ENCODE measurements at regions not wholly inside any gene's neighbourhood (a gene's known extent, or its start where the extent isn't known, plus 50 kb on each side); places are given as distances from the start of the nearest gene placed in this dataset.

GRCh38 chr11:105268404-105269062 lies 129.0 kb upstream of the CARD18 start:
- H3K27ac ChIP-seq (ENCODE audit: low read depth, low read length) = no peak overlapping the region
- Mint-ChIP-seq H3K9me3 (no peaks in the 10 kb centered on the region), H3K36me3 (no peaks in the 10 kb centered on the region), H3K4me1 (no peaks in the 10 kb centered on the region), H3K4me3 (no peak overlapping the region), H3K27ac (peak overlapping the region in 1 of 8 donors; percentile 14), H3K27me3 (peaks cover 0 to 9% of the 10 kb centered on the region in 2 donors)
- H3K4me3 ChIP-seq (ENCODE audit: low read length) = no peak overlapping the region
- no peaks in the 10 kb centered on the region for H3K4me1 ChIP-seq (ENCODE audit: insufficient read depth, low read length)
- no peaks in the 10 kb centered on the region for H3K27me3 ChIP-seq (ENCODE audit: insufficient read depth, low read length, poor library complexity, severe bottlenecking)
- DNase-seq = no peak
- H3K9me3 ChIP-seq (ENCODE audit: low read length) = no peaks in the 10 kb centered on the region
- POLR2A ChIA-PET = no interaction called here
- no peaks in the 10 kb centered on the region for H3K36me3 ChIP-seq (ENCODE audit: insufficient read depth, low read length)
- CTCF ChIA-PET = no interaction called here

- peaks cover 2 to 12% of the 10 kb centered on the region in 2 donors for H3K27me3 Mint-ChIP-seq
- H3K27ac Mint-ChIP-seq = no peak overlapping the region
- Histone ChIP-seq H3K27ac (ENCODE audit: low read depth, low read length) (no peak overlapping the region), H3K36me3 (ENCODE audit: insufficient read depth, low read length) (no peaks in the 10 kb centered on the region), H3K4me1 (ENCODE audit: insufficient read depth, low read length) (no peaks in the 10 kb centered on the region), H3K4me3 (ENCODE audit: low read length) (no peak overlapping the region), H3K27me3 (ENCODE audit: insufficient read depth, low read length, poor library complexity, severe bottlenecking) (no peaks in the 10 kb centered on the region), H3K9me3 (ENCODE audit: low read length) (no peaks in the 10 kb centered on the region)
- H3K36me3 Mint-ChIP-seq = no peaks in the 10 kb centered on the region
- no peaks in the 10 kb centered on the region for H3K4me1 Mint-ChIP-seq
- no peak for DNase-seq
- CTCF ChIA-PET = no interaction called here
- H3K4me3 Mint-ChIP-seq = no peak overlapping the region
- H3K9me3 Mint-ChIP-seq = no peaks in the 10 kb centered on the region
- POLR2A ChIA-PET = no interaction called here
Observed at GRCh38 chr11:105265845-105266244, 126.3 kb upstream of the CARD18 start.

- no peak for DNase-seq
- no peak overlapping the region for H3K27ac Mint-ChIP-seq
- H3K9me3 Mint-ChIP-seq = no peaks in the 10 kb centered on the region
- Histone ChIP-seq H3K27ac (ENCODE audit: low read depth, low read length) (no peak overlapping the region), H3K36me3 (ENCODE audit: insufficient read depth, low read length) (no peaks in the 10 kb centered on the region), H3K9me3 (ENCODE audit: low read length) (no peaks in the 10 kb centered on the region), H3K27me3 (ENCODE audit: insufficient read depth, low read length, poor library complexity, severe bottlenecking) (no peaks in the 10 kb centered on the region), H3K4me3 (ENCODE audit: low read length) (no peak overlapping the region), H3K4me1 (ENCODE audit: insufficient read depth, low read length) (no peaks in the 10 kb centered on the region)
- CTCF ChIA-PET = no interaction called here
- POLR2A ChIA-PET = no interaction called here
- H3K27me3 Mint-ChIP-seq = peaks cover 2 to 15% of the 10 kb centered on the region in 2 donors
- no peak overlapping the region for H3K4me3 Mint-ChIP-seq
- no peaks in the 10 kb centered on the region for H3K36me3 Mint-ChIP-seq
- H3K4me1 Mint-ChIP-seq = no peaks in the 10 kb centered on the region
Observed at GRCh38 chr11:105260976-105261375, 121.4 kb upstream of the CARD18 start.

GRCh38 chr11:105245781-105246315 lies 106.3 kb upstream of the CARD18 start:
- no peaks in the 10 kb centered on the region for H3K4me1 Mint-ChIP-seq
- ChIA-PET POLR2A (no interaction called here), CTCF (no interaction called here)
- H3K9me3 Mint-ChIP-seq = no peaks in the 10 kb centered on the region
- no peak overlapping the region for H3K27ac ChIP-seq (ENCODE audit: low read depth, low read length)
- H3K36me3 ChIP-seq (ENCODE audit: insufficient read depth, low read length) = no peaks in the 10 kb centered on the region
- H3K4me1 ChIP-seq (ENCODE audit: insufficient read depth, low read length) = no peaks in the 10 kb centered on the region
- H3K36me3 Mint-ChIP-seq = no peaks in the 10 kb centered on the region
- no peak overlapping the region for H3K4me3 Mint-ChIP-seq
- no peaks in the 10 kb centered on the region for H3K9me3 ChIP-seq (ENCODE audit: low read length)
- no peak for DNase-seq
- no peaks in the 10 kb centered on the region for H3K27me3 ChIP-seq (ENCODE audit: insufficient read depth, low read length, poor library complexity, severe bottlenecking)
- no peak overlapping the region for H3K27ac Mint-ChIP-seq
- H3K4me3 ChIP-seq (ENCODE audit: low read length) = no peak overlapping the region
- H3K27me3 Mint-ChIP-seq = peaks cover 1 to 2% of the 10 kb centered on the region in 2 donors

GRCh38 chr11:105244160-105244825 lies 104.7 kb upstream of the CARD18 start:
- Histone ChIP-seq H3K4me3 (ENCODE audit: low read length) (no peak overlapping the region), H3K4me1 (ENCODE audit: insufficient read depth, low read length) (no peaks in the 10 kb centered on the region), H3K27ac (ENCODE audit: low read depth, low read length) (no peak overlapping the region), H3K9me3 (ENCODE audit: low read length) (no peaks in the 10 kb centered on the region), H3K36me3 (ENCODE audit: insufficient read depth, low read length) (no peaks in the 10 kb centered on the region), H3K27me3 (ENCODE audit: insufficient read depth, low read length, poor library complexity, severe bottlenecking) (no peaks in the 10 kb centered on the region)
- H3K27ac Mint-ChIP-seq = no peak overlapping the region
- no peak overlapping the region for H3K4me3 Mint-ChIP-seq
- ChIA-PET POLR2A (no interaction called here), CTCF (no interaction called here)
- H3K27me3 Mint-ChIP-seq = peaks cover 4 to 7% of the 10 kb centered on the region in 2 donors
- H3K36me3 Mint-ChIP-seq = no peaks in the 10 kb centered on the region
- no peaks in the 10 kb centered on the region for H3K4me1 Mint-ChIP-seq
- no peak for DNase-seq
- no peaks in the 10 kb centered on the region for H3K9me3 Mint-ChIP-seq

GRCh38 chr11:105241136-105241535 lies 101.6 kb upstream of the CARD18 start:
- Mint-ChIP-seq H3K9me3 (no peaks in the 10 kb centered on the region), H3K4me3 (no peak overlapping the region)

GRCh38 chr11:105236664-105237063 lies 97.1 kb upstream of the CARD18 start:
- H3K4me1 ChIP-seq (ENCODE audit: insufficient read depth, low read length) = no peaks in the 10 kb centered on the region
- no peak overlapping the region for H3K27ac Mint-ChIP-seq
- ChIA-PET CTCF (no interaction called here), POLR2A (no interaction called here)
- no peaks in the 10 kb centered on the region for H3K9me3 Mint-ChIP-seq
- no peak for DNase-seq
- H3K27me3 Mint-ChIP-seq = peaks cover 10 to 19% of the 10 kb centered on the region in 2 donors
- H3K4me3 Mint-ChIP-seq = no peak overlapping the region
- no peak overlapping the region for H3K27ac ChIP-seq (ENCODE audit: low read depth, low read length)
- no peaks in the 10 kb centered on the region for H3K4me1 Mint-ChIP-seq
- H3K4me3 ChIP-seq (ENCODE audit: low read length) = no peak overlapping the region
- H3K36me3 Mint-ChIP-seq = no peaks in the 10 kb centered on the region
- no peaks in the 10 kb centered on the region for H3K9me3 ChIP-seq (ENCODE audit: low read length)
- no peaks in the 10 kb centered on the region for H3K36me3 ChIP-seq (ENCODE audit: insufficient read depth, low read length)
- H3K27me3 ChIP-seq (ENCODE audit: insufficient read depth, low read length, poor library complexity, severe bottlenecking) = no peaks in the 10 kb centered on the region

More at GRCh38 chr11:105241136-105241535, 101.6 kb upstream of the CARD18 start:
- ChIA-PET POLR2A (no interaction called here), CTCF (no interaction called here)
- H3K27ac ChIP-seq (ENCODE audit: low read depth, low read length) = no peak overlapping the region
- no peaks in the 10 kb centered on the region for H3K9me3 ChIP-seq (ENCODE audit: low read length)
- no peaks in the 10 kb centered on the region for H3K36me3 ChIP-seq (ENCODE audit: insufficient read depth, low read length)
- H3K36me3 Mint-ChIP-seq = no peaks in the 10 kb centered on the region
- no peak overlapping the region for H3K4me3 ChIP-seq (ENCODE audit: low read length)
- H3K27me3 Mint-ChIP-seq = peaks cover 10 to 19% of the 10 kb centered on the region in 2 donors
- H3K4me1 ChIP-seq (ENCODE audit: insufficient read depth, low read length) = no peaks in the 10 kb centered on the region
- DNase-seq = no peak
- H3K27ac Mint-ChIP-seq = no peak overlapping the region
- H3K27me3 ChIP-seq (ENCODE audit: insufficient read depth, low read length, poor library complexity, severe bottlenecking) = no peaks in the 10 kb centered on the region
- H3K4me1 Mint-ChIP-seq = no peaks in the 10 kb centered on the region

- H3K4me1 Mint-ChIP-seq = no peaks in the 10 kb centered on the region
Observed at GRCh38 chr11:105233285-105233684, 93.7 kb upstream of the CARD18 start.

More at GRCh38 chr11:105233285-105233684, 93.7 kb upstream of the CARD18 start:
- Histone ChIP-seq H3K27ac (ENCODE audit: low read depth, low read length) (no peak overlapping the region), H3K4me3 (ENCODE audit: low read length) (no peak overlapping the region), H3K36me3 (ENCODE audit: insufficient read depth, low read length) (no peaks in the 10 kb centered on the region), H3K27me3 (ENCODE audit: insufficient read depth, low read length, poor library complexity, severe bottlenecking) (no peaks in the 10 kb centered on the region), H3K4me1 (ENCODE audit: insufficient read depth, low read length) (no peaks in the 10 kb centered on the region), H3K9me3 (ENCODE audit: low read length) (no peaks in the 10 kb centered on the region)
- no peak for DNase-seq
- Mint-ChIP-seq H3K36me3 (no peaks in the 10 kb centered on the region), H3K9me3 (no peaks in the 10 kb centered on the region), H3K27ac (no peak overlapping the region), H3K27me3 (peaks cover 8 to 29% of the 10 kb centered on the region in 2 donors), H3K4me3 (no peak overlapping the region)
- ChIA-PET CTCF (no interaction called here), POLR2A (no interaction called here)

Measured in CD8-positive, alpha-beta memory T cell (primary cell).